ENCODE measurements at regions not wholly inside any gene's neighbourhood (a gene's known extent, or its start where the extent isn't known, plus 50 kb on each side); places are given as distances from the start of the nearest gene placed in this dataset.

DNA sequence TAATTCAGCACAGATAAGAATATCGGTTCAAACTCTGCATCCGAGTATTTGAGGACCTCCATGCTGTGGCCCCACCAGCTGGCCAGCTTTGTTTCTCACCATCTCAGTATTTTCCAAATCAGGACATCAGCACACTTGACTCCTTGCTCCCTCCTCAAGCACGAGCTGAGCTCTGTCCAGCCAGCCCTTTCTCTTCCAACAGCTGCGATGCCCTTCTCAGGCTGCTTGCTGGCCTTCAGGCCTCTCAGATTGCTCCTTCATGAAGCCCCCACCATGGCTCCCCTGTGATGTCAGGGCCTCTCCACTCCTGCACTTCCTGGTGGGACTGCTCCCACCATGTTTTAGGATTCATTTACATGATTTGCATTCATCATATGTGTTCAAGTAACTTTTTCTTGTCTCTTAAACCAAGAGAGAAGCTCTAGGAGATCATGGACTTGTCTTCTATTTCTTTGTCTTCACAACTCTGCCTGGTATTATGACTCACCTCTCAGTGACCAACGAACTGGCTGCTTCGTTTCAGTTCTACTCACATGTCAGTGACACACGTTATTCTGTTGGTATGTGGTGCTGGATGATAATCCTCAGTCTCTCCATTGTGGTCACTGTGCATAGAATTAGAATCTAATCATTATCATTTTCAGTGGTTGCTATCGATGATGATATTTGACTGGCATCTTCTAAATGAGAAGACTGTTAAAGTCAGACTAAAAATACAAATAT, 471.7 kb downstream of the EFNB2 start:
- peaks cover 2% of the 10 kb centered on the region; the same call in 1 of the 2 replicates for H3K4me1 ChIP-seq (ENCODE audit: control insufficient read depth, insufficient read depth, low read length)
- no TSS peak for BruUV-seq (replicated peaks)
- 0 out of 2 replicates have a peak overlapping the region, but pooled peaks have one; percentile 18 for H3K4ac ChIP-seq (ENCODE audit: low read depth, low read length)
- H2AFZ ChIP-seq (replicated peaks; ENCODE audit: low read length, poor library complexity): peak overlapping the region; percentile 82
- peak overlapping the region; percentile 77 for H2BK120ac ChIP-seq (ENCODE audit: low read depth, low read length)
- peak; percentile 55; the same call in 1 of the 2 replicates for TF ChIP-seq BHLHE40 (IDR thresholded peaks at IDR 0.05; ENCODE audit: low read depth, low read length)
- TF ChIP-seq FOS (IDR thresholded peaks at IDR 0.05; ENCODE audit: low read depth, low read length): peak; percentile 72; the same call in 1 of the 2 replicates
- TF ChIP-seq RFX5 (IDR thresholded peaks at IDR 0.05; ENCODE audit: low read depth, low read length): no peak
- H3K4me2 ChIP-seq (ENCODE audit: low read depth, low read length): no peak overlapping the region
- H3K27ac ChIP-seq (ENCODE audit: insufficient read depth, low read length): no peak overlapping the region
- intact Hi-C loops (cut with micrococcal nuclease) (no loop called here), in situ Hi-C loops (cut with MboI; ENCODE audit: low sequenced_read_pairs) (no loop called here), dilution Hi-C loops (cut with HindIII; ENCODE audit: low sequenced_read_pairs, unreplicated experiment) (no loop called here)
- POLR2A ChIA-PET (ENCODE audit: unreplicated experiment): no interaction called here
- H2AK5ac ChIP-seq (ENCODE audit: low read depth, low read length): peak overlapping the region; percentile 62
- peak overlapping the region in 1 of 2 experiments; percentile 74; a peak in 2 of 4 replicates for H4K8ac ChIP-seq (ENCODE audit: low read depth in 2 of 2, low read length in 2 of 2)
- H3K27me3 ChIP-seq (ENCODE audit: control insufficient read depth, insufficient read depth, low read length): no peaks in the 10 kb centered on the region
- H3K9me1 ChIP-seq (ENCODE audit: insufficient read depth, low read length): no peaks in the 10 kb centered on the region
- H3K18ac ChIP-seq (ENCODE audit: low read depth, low read length): no peak overlapping the region
- DNase-seq (peak; percentile 83), ATAC-seq (ENCODE audit: low read depth) (peak; percentile 69)
- no peak overlapping the region for H3K4me3 ChIP-seq (ENCODE audit: insufficient read depth, low read depth, low read length)
- peak overlapping the region; percentile 17; the same call in 1 of the 2 replicates for H3K14ac ChIP-seq (replicated peaks; ENCODE audit: low read depth, low read length)
- H3K23ac ChIP-seq (ENCODE audit: low read depth, low read length): no peak overlapping the region
- no peak overlapping the region for H3K56ac ChIP-seq (ENCODE audit: extremely low read depth, insufficient read depth, low read length)
- peak overlapping the region; percentile 60 for H2BK5ac ChIP-seq (ENCODE audit: low read depth, low read length, poor library complexity, severe bottlenecking)
- H2BK20ac ChIP-seq (ENCODE audit: low read depth, low read length): peak overlapping the region; percentile 31
- H4K20me1 ChIP-seq (ENCODE audit: insufficient read depth, low read length): no peaks in the 10 kb centered on the region
- no peaks in the 10 kb centered on the region for H3K36me3 ChIP-seq (ENCODE audit: control insufficient read depth, insufficient read depth, low read length)
- 70% methylated on average over 2 of the region's 8 CpGs; no CpG with 5 or more reads in 1 of the 2 experiments for WGBS, 2 experiments (ENCODE audit: extremely low coverage in 2 of 2, insufficient read length in 1 of 2)
- peak overlapping the region; percentile 37; the same call in 1 of the 2 replicates for H4K91ac ChIP-seq (ENCODE audit: insufficient read depth, low read depth, low read length)
- no peaks in the 10 kb centered on the region for H3K79me1 ChIP-seq (ENCODE audit: low read depth in 1 of 2, low read length in 2 of 2)
- no peak overlapping the region for H2BK15ac ChIP-seq (ENCODE audit: low read depth, low read length)
- peak overlapping the region; percentile 26; the same call in 1 of the 2 replicates for H4K5ac ChIP-seq (ENCODE audit: low read depth, low read length)
- no peaks in the 10 kb centered on the region for H3K9me3 ChIP-seq (ENCODE audit: control insufficient read depth, insufficient read depth, low read length)
- H2AK9ac ChIP-seq (replicated peaks; ENCODE audit: low read depth, low read length, poor library complexity): no peak overlapping the region
- CTCF ChIA-PET: no interaction called here
- H3K9ac ChIP-seq (ENCODE audit: low read depth, low read length): no peak overlapping the region

Measured in IMR-90 (cell line).